Esophagus squamous epithelium (tissue), 4 donors: ENCODE measurements at regions not wholly inside any gene's neighbourhood (a gene's known extent, or its start where the extent isn't known, plus 50 kb on each side); places are given as distances from the start of the nearest gene placed in this dataset.

Experiments
- POLR2A ChIP-seq, 4 donors: fragments of 450-650 bp; IDR thresholded peaks; one replicate each; pipeline ENCODE4 v1.6.1; 2017; ENCODE audit warnings: antibody characterized with exemption in 4 of 4, mild to moderate bottlenecking in 4 of 4, moderate library complexity in 3 of 4
- TF ChIP-seq, protein P1 (sequence below), 6 experiments: fragments of 450-650 bp in 4 of 6; fragments of 200-600 bp in 2 of 6; sonication (generic) in 2 of 6; IDR thresholded peaks; one replicate each; pipeline ENCODE4 v1.5.1; 2016 to 2019; ENCODE audit warnings: antibody characterized with exemption in 6 of 6, mild to moderate bottlenecking in 4 of 6, moderate library complexity in 4 of 6

DNA sequence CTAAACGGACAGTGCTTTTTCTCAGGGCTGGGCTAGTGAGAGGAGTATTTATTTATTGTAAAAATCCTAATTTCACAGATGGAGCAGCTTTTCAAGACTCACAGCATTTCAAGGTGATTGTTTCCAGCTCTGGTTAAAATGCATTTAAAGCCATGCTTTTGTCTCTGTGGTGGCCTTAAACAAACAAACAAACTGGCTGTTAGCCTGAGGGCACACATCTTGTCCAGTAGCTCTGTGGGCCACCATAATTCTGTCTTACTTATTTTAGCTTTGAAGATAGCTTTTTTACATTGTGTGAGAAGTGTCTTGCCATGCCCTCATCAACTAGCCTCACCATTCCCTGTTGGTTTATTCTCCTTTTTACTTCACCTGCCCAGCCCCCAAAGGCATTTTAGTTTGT lies 218.2 kb downstream of the PSAT1 start:
- TF ChIP-seq, protein P1, sequence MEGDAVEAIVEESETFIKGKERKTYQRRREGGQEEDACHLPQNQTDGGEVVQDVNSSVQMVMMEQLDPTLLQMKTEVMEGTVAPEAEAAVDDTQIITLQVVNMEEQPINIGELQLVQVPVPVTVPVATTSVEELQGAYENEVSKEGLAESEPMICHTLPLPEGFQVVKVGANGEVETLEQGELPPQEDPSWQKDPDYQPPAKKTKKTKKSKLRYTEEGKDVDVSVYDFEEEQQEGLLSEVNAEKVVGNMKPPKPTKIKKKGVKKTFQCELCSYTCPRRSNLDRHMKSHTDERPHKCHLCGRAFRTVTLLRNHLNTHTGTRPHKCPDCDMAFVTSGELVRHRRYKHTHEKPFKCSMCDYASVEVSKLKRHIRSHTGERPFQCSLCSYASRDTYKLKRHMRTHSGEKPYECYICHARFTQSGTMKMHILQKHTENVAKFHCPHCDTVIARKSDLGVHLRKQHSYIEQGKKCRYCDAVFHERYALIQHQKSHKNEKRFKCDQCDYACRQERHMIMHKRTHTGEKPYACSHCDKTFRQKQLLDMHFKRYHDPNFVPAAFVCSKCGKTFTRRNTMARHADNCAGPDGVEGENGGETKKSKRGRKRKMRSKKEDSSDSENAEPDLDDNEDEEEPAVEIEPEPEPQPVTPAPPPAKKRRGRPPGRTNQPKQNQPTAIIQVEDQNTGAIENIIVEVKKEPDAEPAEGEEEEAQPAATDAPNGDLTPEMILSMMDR (IDR thresholded peaks at IDR 0.05) = no peak
- no peak for TF ChIP-seq POLR2A (IDR thresholded peaks at IDR 0.05)
